CD4-positive, alpha-beta T cell treated with Interleukin-2 at 100 ng/mL for 4 hours (primary cell): ENCODE measurements at regions not wholly inside any gene's neighbourhood (a gene's known extent, or its start where the extent isn't known, plus 50 kb on each side); places are given as distances from the start of the nearest gene placed in this dataset.

Experiments used
- DNase-seq: peaks from one replicate; pipeline ENCODE4 v3.0.0-alpha.2; 2020; ENCODE audit warnings: low spot score

DNA sequence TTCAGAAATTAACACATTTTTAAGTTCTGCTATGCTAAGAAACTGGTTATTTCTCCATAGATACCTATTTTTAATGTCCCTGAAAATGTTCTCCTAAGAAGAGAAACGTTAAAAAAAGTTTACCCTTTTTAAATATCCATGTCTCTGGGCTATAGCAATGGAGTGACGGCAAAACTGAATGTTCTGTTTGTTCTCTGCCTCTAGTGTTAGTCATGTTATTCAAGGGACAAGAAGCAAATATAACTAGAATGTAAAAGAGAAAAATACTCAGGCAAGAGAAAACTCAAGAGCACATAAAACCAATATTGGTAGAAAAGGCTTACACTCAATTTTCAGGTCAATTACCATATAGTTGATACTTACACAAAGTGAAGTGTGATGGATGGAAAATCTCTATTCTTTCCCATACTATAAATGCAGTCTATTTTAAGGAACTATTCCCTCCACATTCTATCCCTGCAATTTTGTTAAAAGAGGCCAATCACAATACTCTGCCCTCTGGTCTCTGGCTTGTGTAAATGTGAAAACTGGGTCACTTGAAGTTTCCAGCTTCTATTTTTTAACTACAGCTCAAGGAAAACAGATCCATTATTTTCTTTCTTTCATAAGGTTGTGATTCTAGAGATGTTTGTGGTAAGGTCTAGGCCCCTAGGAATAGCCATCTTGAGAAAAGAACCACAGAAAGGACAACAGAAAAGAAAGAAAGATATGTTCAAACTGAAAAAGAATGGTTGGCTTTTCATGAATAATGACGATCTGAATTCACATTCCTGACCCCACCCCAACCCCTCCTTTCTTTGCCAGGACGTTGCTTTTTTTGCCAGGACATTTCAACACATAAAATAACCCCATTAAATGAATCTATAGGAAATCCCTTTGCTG is 200.3 kb upstream of the FAM83B start:
- no peak for DNase-seq

DNA sequence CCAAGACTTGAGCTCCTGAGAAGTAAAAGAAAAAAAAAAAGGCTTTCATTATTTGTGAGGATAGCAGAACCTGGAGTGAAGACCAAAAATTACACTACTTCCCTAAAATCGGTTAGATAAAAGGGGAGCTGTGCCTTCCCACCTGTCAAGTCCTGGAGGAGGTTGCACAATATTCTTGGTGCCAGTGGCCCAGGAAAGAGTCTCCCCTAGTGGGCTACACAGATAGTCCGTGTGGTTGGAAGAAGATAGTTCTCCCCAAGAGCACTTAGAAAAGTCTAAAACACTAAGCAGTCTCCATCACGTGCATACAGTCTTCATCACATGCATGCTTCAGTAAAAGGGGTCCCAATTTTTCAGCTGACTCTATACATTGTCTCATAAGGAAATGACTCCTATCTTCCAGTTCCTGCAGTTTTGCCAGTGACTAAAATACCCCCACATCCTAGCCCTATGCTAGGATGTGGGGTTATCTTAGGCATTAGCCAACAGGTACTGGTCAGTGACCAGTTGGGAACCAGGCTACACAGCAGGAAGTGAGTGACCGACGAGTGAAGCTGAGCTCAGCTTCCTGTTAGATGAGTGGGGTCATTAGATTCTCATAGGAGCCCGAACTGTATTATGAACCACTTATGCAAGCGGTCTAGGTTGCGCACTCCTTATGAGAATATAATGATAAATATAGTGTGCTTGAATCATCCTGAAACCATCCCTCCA is 199.5 kb upstream of the FAM83B start:
- no peak for DNase-seq

GRCh38 chr6:54654381-54654780 is 192.2 kb upstream of the FAM83B start:
- no peak for DNase-seq

DNA sequence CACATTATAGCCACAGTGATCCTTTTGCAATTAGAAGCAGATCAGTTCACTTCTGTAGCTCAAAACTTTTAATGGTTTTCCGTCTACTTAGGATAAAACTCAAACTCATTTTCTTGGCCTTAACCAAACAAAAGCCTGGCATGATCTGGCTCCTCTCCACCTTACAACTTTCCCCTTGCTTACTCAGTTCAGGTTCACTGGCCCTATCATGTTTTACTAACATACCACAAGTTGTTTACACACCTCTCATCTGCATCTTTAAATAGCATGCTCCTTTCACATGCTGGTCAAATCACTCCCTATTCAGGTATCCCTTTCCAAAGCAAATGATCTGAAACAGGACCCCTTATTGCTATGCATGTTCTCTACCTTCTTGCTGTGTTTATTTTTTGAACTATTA is 191.4 kb upstream of the FAM83B start:
- DNase-seq: no peak

GRCh38 chr6:54665278-54665677 is 181.3 kb upstream of the FAM83B start:
- no peak for DNase-seq

DNA sequence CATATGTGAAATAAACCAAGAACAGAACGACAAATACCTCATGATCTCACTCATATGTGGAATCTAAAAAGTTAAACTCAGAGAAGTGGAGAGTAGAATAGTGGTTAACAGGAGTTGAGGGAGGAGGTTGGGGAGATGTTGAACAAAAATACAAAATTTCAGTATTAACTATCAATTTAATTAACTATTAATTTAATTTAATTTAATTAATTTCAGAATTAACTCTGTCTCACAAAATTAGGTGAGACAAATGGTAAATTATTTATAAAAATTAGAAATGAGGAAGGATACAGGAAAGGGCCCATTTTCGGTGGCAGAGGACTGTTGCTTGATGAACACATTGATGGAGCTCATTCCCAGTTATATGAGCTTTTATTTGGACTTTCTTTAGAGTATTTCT is 166.0 kb upstream of the FAM83B start:
- DNase-seq: no peak

GRCh38 chr6:54681267-54681666 is 165.3 kb upstream of the FAM83B start:
- DNase-seq: no peak

DNA sequence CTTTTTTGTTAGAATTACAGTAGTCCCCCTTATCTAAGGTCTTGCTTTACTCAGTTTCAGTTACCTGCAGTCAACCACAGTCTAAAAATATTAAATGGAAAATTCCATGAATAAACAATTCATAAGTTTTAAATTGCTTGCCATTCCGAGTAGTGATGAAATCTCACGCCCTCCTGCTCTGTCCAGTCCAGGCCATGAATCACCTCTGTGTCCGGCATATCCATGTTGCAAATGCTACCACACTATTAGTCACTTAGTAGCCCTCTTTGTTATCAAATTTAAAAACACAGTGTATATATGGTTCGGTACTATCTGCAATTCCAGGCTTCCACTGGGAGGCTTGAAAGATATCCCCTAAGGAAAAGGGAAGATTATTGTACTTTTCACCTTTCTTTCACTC is 164.6 kb upstream of the FAM83B start:
- DNase-seq: no peak

- DNase-seq: no peak
These were observed 157.0 kb upstream of the FAM83B start for GRCh38 chr6:54689620-54690019.

GRCh38 chr6:54690596-54690995 is 156.0 kb upstream of the FAM83B start:
- no peak for DNase-seq

GRCh38 chr6:54694928-54695532 is 151.5 kb upstream of the FAM83B start:
- no peak for DNase-seq

GRCh38 chr6:54695815-54696214 is 150.8 kb upstream of the FAM83B start:
- DNase-seq: no peak

- DNase-seq: no peak
These were observed 149.1 kb upstream of the FAM83B start for GRCh38 chr6:54697424-54697823.

GRCh38 chr6:54698974-54699373 is 147.6 kb upstream of the FAM83B start:
- no peak for DNase-seq

- no peak for DNase-seq
These were observed 146.4 kb upstream of the FAM83B start for GRCh38 chr6:54700158-54700557.

- no peak for DNase-seq
These were observed 143.8 kb upstream of the FAM83B start for GRCh38 chr6:54702772-54703171.

- DNase-seq: no peak
These were observed 140.2 kb upstream of the FAM83B start for GRCh38 chr6:54706391-54706790.

DNA sequence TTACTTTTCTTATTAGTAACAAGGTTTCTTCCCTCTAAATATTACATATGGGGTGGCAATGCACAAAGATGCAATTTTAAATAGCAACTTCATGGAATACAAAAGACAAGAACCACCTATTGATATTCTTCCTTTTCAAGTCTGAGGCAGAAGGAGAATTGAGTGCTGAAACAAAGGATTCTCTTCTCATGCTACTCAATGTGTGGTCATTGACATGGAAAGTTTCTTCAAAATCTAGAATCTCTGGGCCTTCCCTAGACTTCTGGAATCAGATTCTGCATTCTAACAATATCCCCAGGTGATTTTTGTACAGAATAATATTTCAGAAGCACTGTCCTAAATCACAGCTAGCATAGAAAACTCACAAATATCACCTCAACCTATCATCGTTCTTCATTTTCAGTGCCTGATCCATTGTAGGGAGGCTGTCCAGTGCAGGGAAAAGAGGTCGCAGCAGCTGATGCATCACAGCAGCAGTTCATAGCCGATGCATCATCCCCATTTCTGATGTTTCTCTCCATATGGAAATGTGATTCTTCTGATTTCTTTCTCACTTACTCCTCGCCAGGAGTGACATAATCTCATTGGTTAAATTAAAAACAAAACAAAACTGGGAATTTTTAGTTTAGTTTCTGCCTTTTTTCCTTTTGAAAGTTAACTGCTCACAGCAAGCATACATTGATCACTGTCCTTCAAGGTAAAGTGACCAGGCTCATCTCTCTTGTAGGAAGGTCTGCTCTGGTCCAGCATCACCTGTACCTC is 139.5 kb upstream of the FAM83B start:
- DNase-seq: no peak

- no peak for DNase-seq
These were observed 136.1 kb upstream of the FAM83B start for GRCh38 chr6:54710456-54710855.

DNA sequence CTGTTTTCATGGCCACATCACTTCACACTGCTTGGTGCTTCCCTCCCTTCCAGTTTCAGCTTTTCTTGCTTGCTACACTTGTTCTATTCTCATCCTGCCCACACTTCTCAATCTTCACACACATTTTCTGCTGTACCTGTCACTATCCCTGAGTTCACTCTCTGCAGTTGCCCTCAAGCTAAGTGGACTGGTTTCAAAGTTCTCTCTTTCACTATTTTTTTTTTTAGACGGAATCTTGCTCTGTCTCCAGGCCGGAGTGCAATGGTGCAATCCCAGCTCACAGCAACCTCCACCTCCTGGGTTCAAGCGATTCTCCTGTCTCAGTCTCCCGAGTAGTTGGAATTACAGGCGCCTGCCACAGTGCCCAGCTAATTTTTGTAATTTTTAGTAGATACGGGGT is 130.6 kb upstream of the FAM83B start:
- no peak for DNase-seq

DNA sequence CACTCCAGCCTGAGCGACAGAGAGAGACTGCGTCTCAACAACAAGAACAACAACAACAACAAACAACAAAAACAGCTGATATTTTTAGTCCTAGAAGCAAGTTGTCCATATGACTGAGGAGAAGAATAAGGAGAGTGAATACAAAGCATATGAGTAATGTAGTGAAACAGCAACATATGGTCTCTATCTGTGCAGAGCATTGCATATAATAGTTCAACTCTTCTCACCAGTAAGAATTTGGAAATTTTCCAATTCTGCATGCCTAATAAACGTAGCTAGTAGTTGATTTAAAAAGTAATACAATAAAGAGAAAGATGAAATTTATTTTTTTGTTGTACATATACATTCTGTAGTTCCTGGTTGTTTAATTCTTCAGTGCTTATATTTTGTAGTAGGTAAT is 129.7 kb upstream of the FAM83B start:
- DNase-seq: no peak

DNA sequence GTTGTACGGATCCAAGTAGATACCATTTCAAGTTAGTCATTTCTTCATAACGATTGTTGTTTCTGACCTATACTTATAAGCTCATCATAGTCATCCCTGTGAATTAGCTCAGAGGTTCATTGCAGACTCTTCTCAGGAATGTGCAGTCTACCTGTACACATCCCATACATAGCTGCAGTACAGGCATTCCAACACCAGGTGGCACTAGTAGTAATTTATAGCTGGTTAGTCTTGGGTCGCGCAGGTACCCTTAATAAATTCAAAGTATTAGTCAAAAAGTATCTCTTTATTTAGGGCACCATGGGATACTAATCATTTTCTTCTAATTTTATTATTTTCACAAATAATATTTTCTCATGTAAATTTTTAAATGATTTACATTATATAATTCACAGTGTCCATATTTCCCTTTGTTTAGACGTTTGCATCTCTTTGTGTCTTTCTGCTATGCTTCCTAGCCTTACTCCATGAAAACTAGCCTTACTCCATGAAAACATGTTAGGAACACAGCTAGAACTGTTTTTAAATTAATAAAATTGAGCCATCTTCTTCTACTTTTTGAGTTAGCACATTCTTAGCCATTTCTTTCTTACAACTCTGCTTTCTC is 128.6 kb upstream of the FAM83B start:
- DNase-seq: peak; percentile 44
